GM18498 (cell line): ENCODE measurements at regions not wholly inside any gene's neighbourhood (a gene's known extent, or its start where the extent isn't known, plus 50 kb on each side); places are given as distances from the start of the nearest gene placed in this dataset.

ENCODE experiments used
- ATAC-seq: cut with Tn5 transposase; IDR thresholded peaks from one replicate; pipeline ENCODE4 v1.9.1; 2021; ENCODE audit warnings: mild to moderate bottlenecking, moderate library complexity; ENCODE audit not compliant: unreplicated experiment

DNA sequence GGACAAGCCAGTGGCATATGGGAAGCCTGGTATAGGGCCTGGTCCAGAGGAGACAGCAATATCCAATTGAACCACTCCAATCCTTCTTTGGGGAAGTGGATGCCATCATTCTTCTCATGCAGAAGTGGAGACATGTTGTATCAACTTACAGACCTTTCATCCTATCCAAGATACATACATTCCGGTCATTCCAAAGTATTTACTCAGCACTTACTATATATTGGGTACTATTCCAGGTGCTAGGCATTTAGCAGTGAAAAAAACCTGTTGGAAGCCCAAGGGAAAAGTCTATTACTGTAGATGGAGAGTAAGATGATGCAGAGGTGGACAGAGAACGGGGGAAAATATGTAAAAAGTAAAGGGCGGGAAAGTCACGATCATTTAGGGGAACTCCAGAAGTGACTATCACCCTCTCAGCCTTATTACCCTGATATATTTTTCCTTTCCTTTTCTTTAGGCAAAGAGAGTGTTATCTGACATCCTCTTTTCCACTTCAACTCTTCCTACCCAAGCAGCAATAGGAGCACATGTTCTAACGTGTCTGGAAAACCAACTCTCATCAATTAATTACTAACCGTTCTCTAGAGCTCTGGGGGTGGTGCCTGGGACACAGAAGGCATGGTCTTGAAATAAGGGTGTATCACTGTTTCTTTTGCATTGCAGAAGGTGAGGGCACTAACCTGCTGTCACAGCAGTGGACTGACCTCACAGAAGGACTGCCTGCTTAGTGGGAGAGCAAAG lies 210.1 kb upstream of the MAF start:
- ATAC-seq = no peak

DNA sequence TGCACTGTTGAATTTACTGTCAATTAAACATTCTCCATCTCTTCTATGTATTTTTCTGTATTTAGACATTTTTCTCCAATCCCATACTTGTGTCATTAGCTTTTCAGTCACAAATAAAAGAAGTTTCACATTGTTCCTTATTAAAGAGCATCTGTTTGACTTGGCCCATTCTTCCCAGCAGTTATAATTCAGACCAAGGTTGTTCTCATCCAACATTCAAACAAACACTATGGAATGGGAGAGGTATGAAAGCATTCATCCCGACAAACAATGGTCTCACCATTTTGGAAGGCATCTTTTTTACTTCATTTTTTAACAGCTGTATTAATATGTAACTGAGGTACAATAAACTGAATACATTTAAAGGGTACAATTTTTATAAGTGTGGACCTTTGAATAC lies 208.8 kb upstream of the MAF start:
- ATAC-seq = no peak

DNA sequence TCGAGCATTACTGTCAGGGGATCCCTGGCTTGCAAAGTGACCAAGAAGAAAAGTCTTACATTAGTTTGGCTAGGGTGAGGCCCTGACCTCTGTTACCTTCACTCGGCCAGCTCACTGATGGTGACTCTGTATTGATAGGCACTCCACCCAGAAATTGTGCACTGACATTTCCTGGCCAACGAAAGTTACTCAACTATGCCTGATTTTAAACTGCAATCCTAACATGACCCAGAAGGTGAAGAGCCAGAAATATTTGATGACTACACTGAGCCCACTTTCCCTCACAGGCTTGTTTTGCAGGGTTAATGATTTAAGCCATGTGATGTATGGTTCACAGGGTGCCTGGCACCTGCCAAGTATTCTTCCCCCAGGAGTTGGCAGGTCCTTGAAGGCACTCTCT lies 208.2 kb upstream of the MAF start:
- no peak for ATAC-seq

DNA sequence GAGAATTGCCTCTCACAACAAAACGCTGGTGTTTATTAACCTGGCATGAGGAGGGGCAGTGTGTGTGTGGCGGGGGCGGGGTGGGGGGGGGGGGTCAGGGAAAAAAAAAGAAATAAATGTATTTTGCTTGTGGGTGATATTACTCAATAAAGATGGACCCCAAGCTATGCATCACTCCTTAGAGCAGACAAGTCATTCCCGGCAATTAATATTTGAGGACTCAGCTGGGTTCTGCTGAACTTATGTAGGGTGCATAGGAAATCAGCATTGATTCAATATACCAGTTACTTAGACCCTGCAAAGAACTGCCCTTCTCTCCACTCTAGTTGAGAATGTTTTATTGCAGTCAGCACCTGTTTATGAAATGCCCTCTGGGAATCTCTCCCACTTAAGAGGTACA lies 206.2 kb upstream of the MAF start:
- no peak for ATAC-seq

DNA sequence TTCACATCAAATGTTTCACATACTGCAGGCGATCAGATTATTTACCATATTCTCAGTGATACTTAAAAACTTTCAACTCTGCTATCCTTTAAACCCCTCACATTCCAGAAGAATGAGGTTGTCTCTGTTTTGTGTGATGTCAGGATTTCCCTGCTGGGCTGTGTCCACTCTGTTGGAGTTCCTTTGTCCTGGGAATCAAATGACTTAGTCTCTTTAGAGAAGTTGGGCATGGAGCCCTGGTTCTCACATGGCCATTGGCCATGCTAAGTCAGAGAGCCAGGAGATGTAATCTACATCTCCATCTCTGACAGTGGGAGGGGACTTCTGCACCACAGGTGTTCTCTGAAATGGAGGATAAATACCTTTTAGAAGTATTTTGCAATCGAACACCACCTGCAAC lies 205.1 kb upstream of the MAF start:
- ATAC-seq = no peak

DNA sequence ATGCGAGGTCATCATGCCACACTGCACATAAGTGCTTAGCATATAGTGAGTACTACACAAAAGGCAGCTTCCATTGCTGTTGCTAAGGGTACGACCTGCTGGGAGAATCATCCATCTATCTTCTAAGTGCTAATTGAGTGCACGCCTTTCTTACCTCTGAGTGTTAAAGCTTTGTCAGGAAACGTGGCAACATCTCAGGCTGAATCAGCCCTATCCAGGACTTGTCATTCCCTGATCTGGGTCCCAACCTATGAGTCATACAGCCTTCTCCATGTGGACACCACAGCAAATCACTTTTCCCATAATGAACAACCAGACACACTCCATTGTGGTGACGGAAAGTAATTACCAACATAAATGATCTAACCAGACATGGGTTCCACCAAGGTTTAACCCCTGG lies 201.1 kb upstream of the MAF start:
- no peak for ATAC-seq

DNA sequence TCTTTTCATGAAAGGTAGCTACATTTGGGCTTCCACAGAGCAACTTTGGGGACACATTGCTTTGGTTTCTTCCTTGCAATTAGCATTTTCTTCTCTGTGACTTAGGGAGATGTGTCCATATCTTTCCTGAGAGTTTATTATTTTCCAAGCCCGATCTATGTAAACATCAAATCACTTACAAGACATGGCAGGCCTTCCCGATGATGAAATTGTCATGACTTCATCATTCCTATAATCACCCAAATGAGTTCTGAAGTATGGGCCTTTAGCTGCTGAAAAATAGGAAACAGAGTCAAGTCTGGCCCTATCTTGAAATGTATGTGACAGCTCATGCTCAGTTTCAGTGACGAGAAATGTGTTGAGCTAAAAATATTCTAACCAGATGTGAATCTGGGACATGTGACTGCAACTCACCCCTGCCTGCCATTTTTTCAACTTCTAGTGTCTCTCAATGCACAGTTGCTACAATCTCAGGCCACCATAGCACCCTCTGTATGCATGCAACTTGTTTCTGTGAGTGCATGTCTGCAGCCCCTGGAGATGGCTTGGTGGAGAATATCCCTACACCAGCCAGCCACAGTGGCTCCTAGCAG lies 199.6 kb upstream of the MAF start:
- ATAC-seq = no peak

DNA sequence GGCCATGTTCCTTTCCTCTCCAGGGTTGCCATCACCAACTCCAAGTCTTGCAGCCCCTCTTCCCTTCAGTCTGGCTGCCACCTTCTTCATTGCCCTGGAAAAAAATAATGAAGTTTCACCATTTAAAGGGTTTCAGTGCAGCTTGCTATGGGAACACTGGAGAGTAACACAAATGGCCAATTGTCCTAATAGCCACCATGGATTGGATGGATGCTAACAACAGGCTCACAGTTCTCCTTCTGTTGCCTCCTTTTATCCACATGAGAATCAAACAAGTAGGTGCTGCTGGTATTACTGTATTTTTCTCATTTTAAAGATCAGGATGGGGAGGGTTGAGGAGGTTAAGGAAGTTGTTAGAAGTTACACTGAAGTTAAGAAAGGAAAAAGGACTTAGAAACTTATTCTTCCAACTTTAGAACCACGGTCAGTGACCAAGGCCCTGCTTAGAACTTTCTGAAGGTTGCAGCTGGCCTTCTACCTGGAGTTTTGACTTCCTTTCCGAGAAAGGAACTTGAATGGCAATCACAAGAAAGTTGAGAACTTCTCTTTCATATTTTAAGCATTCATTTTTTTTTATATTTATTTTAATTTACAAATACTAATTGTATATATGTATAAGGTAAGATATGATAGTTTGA lies 198.0 kb upstream of the MAF start:
- ATAC-seq = no peak

DNA sequence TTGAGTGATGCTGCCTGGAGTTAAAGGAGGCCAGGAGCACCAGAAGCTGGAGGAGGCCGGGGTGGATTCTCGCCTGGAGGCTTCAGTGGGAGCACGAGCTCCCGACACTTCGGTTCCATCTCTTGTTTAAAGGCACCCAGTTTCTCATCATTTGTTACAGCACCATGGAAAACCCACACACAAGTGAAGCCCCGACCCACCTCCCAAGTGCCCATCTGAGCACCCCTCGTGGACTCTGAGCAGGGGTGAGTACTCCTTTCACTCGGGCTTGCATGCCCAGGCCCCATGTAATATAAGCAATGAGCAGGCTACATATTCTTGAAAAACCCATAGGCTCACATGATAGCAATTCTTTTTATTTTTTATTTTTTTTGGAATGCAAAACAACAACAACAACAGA lies 196.9 kb upstream of the MAF start:
- ATAC-seq = no peak

DNA sequence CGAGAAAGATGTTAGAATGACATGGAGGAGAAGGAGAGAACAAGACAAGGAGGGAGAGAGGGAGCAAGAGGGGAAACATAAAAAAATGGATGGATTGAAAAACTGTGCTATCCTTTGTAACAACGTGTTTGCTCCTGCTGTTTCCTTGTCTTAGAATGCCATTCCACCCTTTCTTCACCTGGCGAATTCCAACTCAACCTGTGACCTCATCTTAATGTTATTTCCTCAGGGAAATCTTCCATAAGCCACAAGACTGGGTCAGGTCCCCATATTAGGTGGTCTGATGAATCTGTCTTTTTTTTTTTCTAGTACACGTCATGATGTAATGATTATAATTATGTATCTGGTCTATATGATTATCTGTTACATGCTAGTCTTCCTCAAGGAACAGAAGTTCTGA lies 195.0 kb upstream of the MAF start:
- no peak for ATAC-seq

DNA sequence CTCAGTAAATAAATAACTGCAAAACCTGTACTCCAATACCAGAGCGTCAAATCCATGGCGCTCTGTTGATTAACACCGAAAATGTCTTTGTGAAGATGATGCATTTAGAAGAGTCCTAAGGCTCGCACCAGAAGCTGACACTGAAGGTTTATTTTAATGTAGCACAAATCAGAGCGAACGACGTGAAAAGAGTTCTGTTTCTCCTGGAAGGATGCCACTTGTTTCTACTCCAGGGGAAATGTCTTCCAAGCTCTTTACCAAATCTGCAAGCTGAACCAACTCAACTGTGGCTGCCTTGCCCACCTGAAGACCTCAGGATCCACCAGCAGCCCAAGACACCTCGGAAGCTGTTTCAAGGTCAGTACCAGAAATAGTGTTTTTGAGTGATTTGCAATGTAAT lies 194.4 kb upstream of the MAF start:
- no peak for ATAC-seq

DNA sequence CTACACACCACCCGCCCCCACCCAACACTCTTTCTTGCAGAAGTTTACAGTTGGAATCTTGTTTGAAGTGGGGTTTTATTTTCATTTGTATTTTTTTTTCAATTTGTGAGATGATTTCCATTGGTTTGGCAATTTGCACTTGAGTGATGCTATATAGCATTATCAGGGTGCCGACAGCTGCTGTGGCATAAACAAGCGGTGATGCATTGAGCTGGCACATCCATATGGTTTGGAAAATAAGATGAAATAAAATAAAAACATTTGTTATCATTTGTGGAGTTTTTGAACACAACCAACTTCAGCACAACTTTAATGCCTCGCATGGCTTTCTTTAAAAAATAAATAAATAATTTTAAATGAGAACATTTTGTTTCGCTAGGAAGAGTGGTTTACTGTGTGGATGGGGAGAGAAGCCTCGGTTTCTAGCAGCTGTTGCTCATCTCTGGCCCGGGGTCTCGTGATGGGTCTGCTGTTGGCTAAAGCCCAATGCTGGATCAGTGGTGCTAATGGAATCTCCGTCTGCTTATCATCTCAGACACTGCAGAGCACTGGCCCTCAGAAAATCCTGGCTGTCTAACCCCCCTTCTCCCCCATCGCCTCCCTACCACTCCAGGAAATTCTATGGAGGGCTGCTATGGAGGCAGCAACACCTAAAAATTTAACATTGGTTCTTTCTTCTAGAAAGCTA lies 192.3 kb upstream of the MAF start:
- ATAC-seq = no peak

DNA sequence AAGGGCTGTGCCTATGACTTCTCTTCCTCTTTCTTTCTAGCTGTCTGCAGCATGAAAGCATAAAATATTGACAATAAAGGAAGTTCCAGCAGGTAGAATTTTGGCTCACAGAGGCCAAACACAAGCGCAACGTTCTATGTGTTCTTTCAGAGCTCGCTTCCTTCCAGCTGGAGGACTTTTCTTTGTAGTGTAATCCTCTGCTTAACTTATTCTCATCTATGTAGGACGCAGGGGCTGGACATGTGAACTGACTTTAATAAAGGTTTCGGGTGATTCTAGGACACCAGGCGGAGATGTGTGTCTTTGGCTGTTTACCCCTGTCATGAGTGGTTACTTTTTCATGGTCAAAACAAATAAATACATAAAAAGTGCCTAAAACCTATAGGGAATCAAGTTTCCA lies 191.5 kb upstream of the MAF start:
- ATAC-seq = no peak

DNA sequence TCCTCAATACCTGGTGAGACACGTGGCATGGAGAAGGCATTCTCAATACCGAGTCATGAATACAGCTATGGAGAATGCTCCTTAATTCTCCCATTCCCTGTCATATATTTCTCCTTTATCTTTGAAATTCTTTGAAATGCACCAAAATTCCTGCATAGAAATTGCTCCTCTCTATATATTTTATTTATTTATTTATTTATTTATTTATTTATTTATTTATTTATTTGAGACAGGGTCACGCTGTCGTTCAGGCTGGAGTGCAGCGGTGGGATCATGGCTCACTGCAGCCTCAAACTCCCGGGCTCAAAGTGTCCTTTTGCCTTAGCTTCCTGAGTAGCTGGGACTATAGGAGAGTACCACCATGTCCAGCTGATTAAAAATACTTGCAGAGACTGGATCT lies 190.3 kb upstream of the MAF start:
- ATAC-seq = no peak

DNA sequence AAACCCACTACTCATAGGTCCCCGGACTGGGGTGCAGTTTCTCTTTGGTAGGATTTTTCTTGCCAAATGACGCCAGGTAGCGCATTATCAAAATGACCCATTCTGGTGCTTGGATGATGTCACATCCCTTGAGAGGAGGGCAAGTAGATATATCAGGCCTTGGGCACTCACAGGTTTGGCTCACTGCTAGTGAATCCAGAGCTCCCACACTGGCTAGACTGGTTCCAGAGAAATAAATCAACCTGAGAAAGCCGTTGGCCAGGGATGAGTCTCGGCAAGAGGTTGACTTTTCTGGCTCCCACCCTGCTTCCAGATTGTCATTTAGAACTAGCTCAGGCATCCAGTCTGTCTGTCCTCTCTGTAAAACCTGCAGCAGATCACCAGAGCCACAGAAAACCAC lies 188.4 kb upstream of the MAF start:
- no peak for ATAC-seq

DNA sequence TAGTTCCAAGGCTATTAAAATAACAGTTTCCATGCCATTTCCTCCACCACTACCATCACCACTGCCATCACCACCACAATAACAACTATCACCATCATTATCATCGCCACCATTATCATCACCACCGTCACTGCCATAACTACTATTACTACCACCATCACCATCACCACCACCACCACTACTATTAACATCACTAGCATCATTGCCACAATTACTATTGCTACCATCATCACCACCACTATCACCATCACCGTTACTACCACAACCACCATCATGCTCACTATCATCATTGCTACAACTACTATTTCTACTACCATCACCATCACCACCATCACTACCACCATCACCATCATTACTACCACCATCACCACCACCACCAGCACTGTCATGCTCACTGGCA lies 185.9 kb upstream of the MAF start:
- ATAC-seq = no peak

DNA sequence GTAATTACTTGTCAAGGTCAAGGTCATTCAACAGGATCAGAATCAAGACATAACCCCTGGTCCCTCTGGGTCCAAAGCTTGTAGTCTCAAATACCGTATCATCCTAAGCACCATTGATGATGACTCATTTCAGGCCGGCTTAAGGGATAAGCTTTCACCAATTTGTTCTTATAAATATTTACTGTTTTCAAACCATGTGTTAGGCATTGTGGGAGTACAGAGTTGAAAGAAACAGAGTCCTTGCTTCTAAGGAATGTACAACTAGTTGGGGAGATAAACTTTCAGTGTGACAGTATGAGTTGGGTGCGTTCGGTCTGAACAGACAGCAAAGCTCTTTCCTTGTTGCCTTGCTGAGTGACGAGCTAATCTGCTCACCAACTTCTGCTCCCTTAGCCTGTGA lies 183.5 kb upstream of the MAF start:
- no peak for ATAC-seq

DNA sequence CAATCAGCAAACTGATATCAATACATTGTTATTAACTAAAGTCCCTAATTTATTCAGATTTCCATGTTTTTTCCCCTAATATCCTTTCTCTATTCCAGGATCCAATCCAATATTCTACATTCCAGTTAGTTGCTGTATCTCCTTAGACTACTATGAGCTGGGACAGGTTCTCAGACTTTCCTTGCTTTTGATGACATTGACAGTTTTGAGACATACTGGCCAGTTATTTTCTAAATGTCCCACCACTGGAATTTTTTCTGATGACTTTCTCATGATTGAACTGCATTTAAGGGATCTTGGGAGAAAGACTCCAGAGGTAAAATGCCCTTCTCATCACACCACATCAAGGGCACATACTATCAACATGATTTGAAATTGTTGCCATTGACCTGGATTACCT lies 177.1 kb upstream of the MAF start:
- no peak for ATAC-seq

DNA sequence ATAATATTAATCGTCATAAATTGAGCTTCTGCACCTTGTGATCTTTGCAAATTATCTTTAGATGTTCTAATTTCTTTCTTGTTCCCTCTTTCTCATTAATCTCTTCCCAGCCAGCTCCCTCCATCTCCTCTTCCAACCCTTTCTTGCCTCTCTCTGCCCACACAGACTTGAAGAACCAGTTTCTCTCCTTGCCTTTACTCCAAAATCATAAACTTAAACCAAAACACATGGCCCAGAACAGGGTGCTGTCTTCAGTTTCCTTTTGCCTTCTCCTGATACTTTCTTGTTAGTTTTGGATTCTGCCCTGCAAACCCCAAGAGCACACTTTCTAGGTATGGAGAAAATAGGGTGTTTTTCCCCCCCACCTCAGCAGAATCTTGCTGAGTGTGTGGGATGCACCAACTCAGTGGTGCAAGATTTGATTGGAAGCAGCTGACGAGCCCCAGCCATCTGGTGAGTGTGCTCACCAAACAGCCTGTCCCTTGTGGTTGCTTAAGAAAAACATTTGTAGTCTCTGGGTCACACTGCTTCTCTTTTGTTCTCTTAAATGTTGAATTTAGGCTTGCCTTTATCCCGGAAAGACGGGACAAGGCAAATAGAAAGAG lies 175.8 kb upstream of the MAF start:
- no peak for ATAC-seq

DNA sequence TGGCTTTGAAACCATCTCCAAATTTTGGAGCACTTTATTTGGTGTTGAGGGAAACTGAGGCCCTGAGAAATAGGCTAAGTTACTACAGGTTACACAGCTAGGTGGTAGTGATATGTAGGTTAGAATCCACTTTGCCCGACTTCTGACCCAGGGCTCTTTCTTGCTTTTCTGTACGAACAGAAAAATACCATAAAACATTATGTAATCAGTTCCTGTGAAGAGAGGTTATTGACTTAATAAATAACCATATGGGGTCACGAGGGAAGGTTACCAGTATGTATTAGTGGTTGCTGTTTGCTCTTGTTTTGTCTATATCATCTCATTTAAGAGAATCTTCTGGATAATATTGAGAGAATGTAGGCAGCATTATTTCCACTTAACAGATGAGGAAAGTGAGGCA lies 172.2 kb upstream of the MAF start:
- no peak for ATAC-seq

DNA sequence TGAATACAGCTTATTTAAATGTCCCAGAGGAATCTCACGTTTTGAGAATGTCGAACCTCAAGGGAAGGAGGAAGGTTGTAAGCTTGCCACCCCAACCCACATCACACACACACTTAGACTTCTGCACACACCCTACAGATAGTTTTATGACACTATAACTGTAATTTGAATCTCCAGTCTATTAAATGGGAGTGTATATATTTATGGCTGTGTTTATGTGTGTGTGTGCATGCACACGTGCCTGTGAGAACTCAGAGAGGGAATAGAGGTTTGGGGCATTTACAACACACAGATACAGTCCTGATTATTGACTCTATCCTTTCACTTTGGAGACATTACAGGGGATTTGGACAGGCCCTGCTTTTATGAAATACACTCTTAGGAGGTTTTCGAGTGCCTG lies 171.5 kb upstream of the MAF start:
- no peak for ATAC-seq
